Testis (tissue), 2 donors: ENCODE measurements at regions not wholly inside any gene's neighbourhood (a gene's known extent, or its start where the extent isn't known, plus 50 kb on each side); places are given as distances from the start of the nearest gene placed in this dataset.

Experiments
- DNase-seq: peaks from one replicate; pipeline ENCODE4 v3.0.0-alpha.2; 2019
- H3K27ac ChIP-seq, 2 donors: fragments of 200-600 bp; sonication (generic); one replicate each; pipeline ENCODE4 v1.5.1; 2019
- H3K27me3 ChIP-seq: fragments of 200-600 bp; sonication (generic); one replicate; pipeline ENCODE4 v1.5.1; 2019
- H3K36me3 ChIP-seq: fragments of 200-600 bp; sonication (generic); one replicate; pipeline ENCODE4 v1.5.1; 2017; ENCODE audit warnings: low read depth; ENCODE audit errors: missing control alignments
- H3K4me1 ChIP-seq: fragments of 200-600 bp; sonication (generic); one replicate; pipeline ENCODE4 v1.5.1; 2019
- H3K4me3 ChIP-seq, 2 donors: fragments of 200-600 bp; sonication (generic); one replicate each; pipeline ENCODE4 v1.5.1; 2017 to 2019
- H3K9me3 ChIP-seq: fragments of 200-600 bp; sonication (generic); one replicate; pipeline ENCODE4 v1.5.1; 2017
- POLR2A ChIP-seq: fragments of 450-650 bp; IDR thresholded peaks from one replicate; pipeline ENCODE4 v1.6.1; 2017; ENCODE audit warnings: antibody characterized with exemption, mild to moderate bottlenecking, moderate library complexity
- WGBS, 2 donors: methylation state at CpG; one replicate each; pipeline ENCODE4 v1.1.5; 2018; 5-methylcytosine and 5-hydroxymethylcytosine counted together
- intact Hi-C: fragments of 100-400 bp; cut with DNase I; formaldehyde crosslinking; loops from one replicate; pipeline ENCODE4 v1.15.1; 2023; ENCODE audit warnings: low total_unique reads
- TF ChIP-seq, protein P1 (sequence below), 3 experiments: fragments of 450-650 bp in 2 of 3; fragments of 200-600 bp in 1 of 3; sonication (generic) in 1 of 3; IDR thresholded peaks; one replicate each; pipeline ENCODE4 v1.5.1; 2016 to 2019; ENCODE audit warnings: antibody characterized with exemption in 3 of 3, mild to moderate bottlenecking in 2 of 3, moderate library complexity in 1 of 3

DNA sequence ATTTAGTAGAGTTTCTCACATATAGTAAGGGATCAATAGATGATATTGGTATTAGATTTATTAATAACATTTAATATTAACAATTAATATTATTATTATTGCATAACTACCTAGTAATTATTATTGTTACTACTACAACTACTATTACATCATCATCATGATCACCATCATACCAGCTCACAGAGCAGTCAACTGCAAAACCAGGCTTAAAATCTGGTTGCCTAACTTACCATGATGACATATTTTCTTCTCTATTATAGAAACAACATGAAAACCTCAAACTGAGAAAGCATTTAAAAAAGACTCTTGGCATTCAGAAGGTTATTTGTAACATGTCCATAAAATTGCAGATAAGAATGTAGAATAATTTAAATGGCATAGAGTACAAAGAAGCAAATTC lies 247.0 kb upstream of the TTC29 start:
- Histone ChIP-seq H3K9me3 (no peaks in the 10 kb centered on the region), H3K36me3 (no peaks in the 10 kb centered on the region), H3K4me3 (no peak overlapping the region), H3K27ac (no peak overlapping the region), H3K4me1 (no peaks in the 10 kb centered on the region), H3K27me3 (no peaks in the 10 kb centered on the region)
- intact Hi-C loops, result no loop called here
- no peak for DNase-seq
- TF ChIP-seq, protein P1, sequence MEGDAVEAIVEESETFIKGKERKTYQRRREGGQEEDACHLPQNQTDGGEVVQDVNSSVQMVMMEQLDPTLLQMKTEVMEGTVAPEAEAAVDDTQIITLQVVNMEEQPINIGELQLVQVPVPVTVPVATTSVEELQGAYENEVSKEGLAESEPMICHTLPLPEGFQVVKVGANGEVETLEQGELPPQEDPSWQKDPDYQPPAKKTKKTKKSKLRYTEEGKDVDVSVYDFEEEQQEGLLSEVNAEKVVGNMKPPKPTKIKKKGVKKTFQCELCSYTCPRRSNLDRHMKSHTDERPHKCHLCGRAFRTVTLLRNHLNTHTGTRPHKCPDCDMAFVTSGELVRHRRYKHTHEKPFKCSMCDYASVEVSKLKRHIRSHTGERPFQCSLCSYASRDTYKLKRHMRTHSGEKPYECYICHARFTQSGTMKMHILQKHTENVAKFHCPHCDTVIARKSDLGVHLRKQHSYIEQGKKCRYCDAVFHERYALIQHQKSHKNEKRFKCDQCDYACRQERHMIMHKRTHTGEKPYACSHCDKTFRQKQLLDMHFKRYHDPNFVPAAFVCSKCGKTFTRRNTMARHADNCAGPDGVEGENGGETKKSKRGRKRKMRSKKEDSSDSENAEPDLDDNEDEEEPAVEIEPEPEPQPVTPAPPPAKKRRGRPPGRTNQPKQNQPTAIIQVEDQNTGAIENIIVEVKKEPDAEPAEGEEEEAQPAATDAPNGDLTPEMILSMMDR (IDR thresholded peaks at IDR 0.05), result no peak
- TF ChIP-seq POLR2A, result no peak

DNA sequence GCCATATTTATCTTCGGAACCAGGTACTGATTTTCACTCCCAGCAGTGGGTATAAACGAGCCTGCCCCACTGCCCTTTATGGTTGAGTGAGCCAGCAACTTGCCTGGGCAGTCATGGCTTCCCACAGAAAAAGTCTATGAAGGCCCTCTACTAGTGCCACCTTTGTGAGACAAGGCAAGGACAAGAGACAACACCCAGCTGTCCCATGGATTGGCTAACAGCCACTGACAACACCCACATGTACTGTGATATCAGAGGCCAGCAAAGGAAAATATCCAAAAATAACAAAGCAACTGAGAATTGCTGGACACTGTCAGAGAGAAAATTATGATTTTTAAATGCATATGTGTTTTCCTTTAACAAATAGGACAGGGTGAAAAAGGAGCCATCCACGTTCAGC lies 248.4 kb upstream of the TTC29 start:
- TF ChIP-seq, protein P1 (IDR thresholded peaks at IDR 0.05), result no peak
- TF ChIP-seq POLR2A, result no peak
- intact Hi-C loops, result no loop called here
- H3K9me3 ChIP-seq, result no peaks in the 10 kb centered on the region
- no peaks in the 10 kb centered on the region for H3K36me3 ChIP-seq
- peak; percentile 17 for DNase-seq
- 62 to 71% methylated on average over 3 of the region's 3 CpGs for WGBS, 2 donors
- no peaks in the 10 kb centered on the region for H3K4me1 ChIP-seq
- H3K4me3 ChIP-seq, result no peak overlapping the region
- no peak overlapping the region for H3K27ac ChIP-seq
- no peaks in the 10 kb centered on the region for H3K27me3 ChIP-seq

DNA sequence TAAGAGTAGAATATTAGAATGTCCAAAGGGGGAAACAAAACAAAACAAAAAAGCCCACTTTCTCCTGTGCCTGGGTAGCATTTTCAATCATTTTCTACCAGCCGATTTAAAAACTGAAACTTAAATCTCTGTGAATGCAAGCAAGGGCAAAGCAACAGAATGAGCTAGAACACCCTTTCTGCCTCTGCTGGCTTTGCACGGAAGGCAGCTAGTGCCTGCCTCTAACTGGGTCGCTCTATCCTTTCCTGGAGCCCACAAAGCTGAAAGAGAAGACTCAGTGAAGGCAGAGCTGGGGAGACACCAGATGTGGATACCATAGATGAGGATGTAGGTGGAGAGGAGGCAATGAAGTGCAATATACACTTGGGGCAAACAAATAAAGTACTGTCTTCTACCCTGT lies 248.9 kb upstream of the TTC29 start:
- WGBS, 2 donors, result 51 to 63% methylated on average over 3 of the region's 3 CpGs
- Histone ChIP-seq H3K36me3 (no peaks in the 10 kb centered on the region), H3K27ac (no peak overlapping the region), H3K4me3 (no peak overlapping the region), H3K9me3 (no peaks in the 10 kb centered on the region), H3K4me1 (no peaks in the 10 kb centered on the region), H3K27me3 (no peaks in the 10 kb centered on the region)
- DNase-seq, result no peak
- intact Hi-C loops, result no loop called here
- no peak for TF ChIP-seq POLR2A
- TF ChIP-seq, protein P1 (IDR thresholded peaks at IDR 0.05), result no peak

DNA sequence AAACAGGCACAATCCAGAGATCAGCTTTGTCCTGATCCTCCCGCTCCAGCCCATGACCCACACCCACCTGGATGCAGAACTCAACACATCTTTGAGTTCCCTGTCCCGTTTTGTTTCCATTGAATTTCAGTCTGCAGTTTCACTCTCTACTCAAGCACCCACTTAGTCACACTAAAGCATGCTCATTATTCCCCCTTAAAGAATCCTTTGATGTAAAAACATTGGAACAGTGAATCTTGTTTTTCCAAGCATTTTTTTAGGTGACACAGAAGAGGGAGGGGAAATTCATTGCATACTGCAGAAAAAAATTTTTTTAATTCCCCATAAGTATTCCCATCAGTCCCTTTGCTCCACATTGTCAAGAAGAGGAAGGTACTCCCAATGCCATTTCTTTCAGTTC lies 249.7 kb upstream of the TTC29 start:
- no peak for TF ChIP-seq POLR2A
- TF ChIP-seq, protein P1 (IDR thresholded peaks at IDR 0.05), result no peak
- intact Hi-C loops, result no loop called here
- Histone ChIP-seq H3K27me3 (no peaks in the 10 kb centered on the region), H3K27ac (no peak overlapping the region), H3K9me3 (no peaks in the 10 kb centered on the region), H3K36me3 (no peaks in the 10 kb centered on the region), H3K4me3 (no peak overlapping the region), H3K4me1 (no peaks in the 10 kb centered on the region)
- DNase-seq, result no peak
- 90 to 95% methylated on average over 2 of the region's 2 CpGs for WGBS, 2 donors

DNA sequence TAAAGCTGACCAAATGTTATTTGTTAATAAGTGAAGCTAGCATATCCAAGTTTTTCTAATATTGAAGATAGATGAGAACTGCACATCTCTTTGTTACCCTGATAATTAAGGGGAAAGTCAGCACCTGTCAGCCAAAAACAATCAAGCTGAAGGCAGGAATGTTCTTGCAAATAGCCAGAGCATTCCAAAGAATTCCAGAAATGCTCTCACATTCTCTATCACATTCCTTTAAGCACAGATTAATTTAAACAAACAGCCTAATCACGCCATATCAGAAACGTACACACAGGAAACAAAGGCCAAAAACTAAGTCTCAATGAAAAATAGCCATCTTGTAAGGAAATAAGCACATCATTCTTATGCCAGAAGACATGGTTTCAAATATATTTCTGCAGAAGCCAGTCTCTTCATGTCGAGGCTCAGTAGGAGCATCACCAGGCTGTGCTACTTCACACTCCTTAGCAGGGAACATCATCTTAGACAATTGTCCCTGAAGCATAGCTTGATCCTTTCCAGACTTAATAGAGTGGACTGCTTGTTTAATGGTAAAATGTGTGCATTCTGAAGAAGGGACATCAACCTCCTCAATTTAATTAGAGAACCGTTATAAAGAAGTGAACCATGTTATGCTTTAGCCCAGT lies 252.9 kb upstream of the TTC29 start:
- no peak overlapping the region for H3K27ac ChIP-seq
- H3K4me3 ChIP-seq, result no peak overlapping the region
- no peaks in the 10 kb centered on the region for H3K4me1 ChIP-seq
- DNase-seq, result no peak
- no peaks in the 10 kb centered on the region for H3K27me3 ChIP-seq
- WGBS, 2 donors, result 55 to 64% methylated on average over 4 of the region's 4 CpGs
- no peaks in the 10 kb centered on the region for H3K9me3 ChIP-seq
- intact Hi-C loops, result no loop called here
- no peak for TF ChIP-seq POLR2A
- TF ChIP-seq, protein P1 (IDR thresholded peaks at IDR 0.05), result no peak
- no peaks in the 10 kb centered on the region for H3K36me3 ChIP-seq
